ENCODE measurements at regions not wholly inside any gene's neighbourhood (a gene's known extent, or its start where the extent isn't known, plus 50 kb on each side); places are given as distances from the start of the nearest gene placed in this dataset.

- TF ChIP-seq, protein P1, sequence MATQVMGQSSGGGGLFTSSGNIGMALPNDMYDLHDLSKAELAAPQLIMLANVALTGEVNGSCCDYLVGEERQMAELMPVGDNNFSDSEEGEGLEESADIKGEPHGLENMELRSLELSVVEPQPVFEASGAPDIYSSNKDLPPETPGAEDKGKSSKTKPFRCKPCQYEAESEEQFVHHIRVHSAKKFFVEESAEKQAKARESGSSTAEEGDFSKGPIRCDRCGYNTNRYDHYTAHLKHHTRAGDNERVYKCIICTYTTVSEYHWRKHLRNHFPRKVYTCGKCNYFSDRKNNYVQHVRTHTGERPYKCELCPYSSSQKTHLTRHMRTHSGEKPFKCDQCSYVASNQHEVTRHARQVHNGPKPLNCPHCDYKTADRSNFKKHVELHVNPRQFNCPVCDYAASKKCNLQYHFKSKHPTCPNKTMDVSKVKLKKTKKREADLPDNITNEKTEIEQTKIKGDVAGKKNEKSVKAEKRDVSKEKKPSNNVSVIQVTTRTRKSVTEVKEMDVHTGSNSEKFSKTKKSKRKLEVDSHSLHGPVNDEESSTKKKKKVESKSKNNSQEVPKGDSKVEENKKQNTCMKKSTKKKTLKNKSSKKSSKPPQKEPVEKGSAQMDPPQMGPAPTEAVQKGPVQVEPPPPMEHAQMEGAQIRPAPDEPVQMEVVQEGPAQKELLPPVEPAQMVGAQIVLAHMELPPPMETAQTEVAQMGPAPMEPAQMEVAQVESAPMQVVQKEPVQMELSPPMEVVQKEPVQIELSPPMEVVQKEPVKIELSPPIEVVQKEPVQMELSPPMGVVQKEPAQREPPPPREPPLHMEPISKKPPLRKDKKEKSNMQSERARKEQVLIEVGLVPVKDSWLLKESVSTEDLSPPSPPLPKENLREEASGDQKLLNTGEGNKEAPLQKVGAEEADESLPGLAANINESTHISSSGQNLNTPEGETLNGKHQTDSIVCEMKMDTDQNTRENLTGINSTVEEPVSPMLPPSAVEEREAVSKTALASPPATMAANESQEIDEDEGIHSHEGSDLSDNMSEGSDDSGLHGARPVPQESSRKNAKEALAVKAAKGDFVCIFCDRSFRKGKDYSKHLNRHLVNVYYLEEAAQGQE (IDR thresholded peaks at IDR 0.05; ENCODE audit: unreplicated experiment), result no peak
- TF ChIP-seq, protein P2, sequence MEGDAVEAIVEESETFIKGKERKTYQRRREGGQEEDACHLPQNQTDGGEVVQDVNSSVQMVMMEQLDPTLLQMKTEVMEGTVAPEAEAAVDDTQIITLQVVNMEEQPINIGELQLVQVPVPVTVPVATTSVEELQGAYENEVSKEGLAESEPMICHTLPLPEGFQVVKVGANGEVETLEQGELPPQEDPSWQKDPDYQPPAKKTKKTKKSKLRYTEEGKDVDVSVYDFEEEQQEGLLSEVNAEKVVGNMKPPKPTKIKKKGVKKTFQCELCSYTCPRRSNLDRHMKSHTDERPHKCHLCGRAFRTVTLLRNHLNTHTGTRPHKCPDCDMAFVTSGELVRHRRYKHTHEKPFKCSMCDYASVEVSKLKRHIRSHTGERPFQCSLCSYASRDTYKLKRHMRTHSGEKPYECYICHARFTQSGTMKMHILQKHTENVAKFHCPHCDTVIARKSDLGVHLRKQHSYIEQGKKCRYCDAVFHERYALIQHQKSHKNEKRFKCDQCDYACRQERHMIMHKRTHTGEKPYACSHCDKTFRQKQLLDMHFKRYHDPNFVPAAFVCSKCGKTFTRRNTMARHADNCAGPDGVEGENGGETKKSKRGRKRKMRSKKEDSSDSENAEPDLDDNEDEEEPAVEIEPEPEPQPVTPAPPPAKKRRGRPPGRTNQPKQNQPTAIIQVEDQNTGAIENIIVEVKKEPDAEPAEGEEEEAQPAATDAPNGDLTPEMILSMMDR (conservative IDR thresholded peaks at IDR 0.05; ENCODE audit: low read depth in 2 of 2), result no peak
- TF ChIP-seq EZH2 (IDR thresholded peaks at IDR 0.05; ENCODE audit: low read depth, unreplicated experiment) (no peak), EZH2phosphoT487 (IDR thresholded peaks at IDR 0.05; ENCODE audit: unreplicated experiment) (no peak), POLR2AphosphoS5 (IDR thresholded peaks at IDR 0.05; ENCODE audit: low read depth) (no peak), CREB1 (CRISPR knock-in tag; IDR thresholded peaks at IDR 0.05; ENCODE audit: low read depth) (no peak), NANOG (IDR thresholded peaks at IDR 0.05; ENCODE audit: borderline replicate concordance) (no peak), JUNB (IDR thresholded peaks at IDR 0.05; ENCODE audit: unreplicated experiment) (no peak), ZNF114 (CRISPR knock-in tag; IDR thresholded peaks at IDR 0.05) (no peak), ETS1 (IDR thresholded peaks at IDR 0.05) (no peak)
These were observed 256.3 kb downstream of the SMARCA2 start for GRCh38 chr9:2271426-2271825.
